Putamen (tissue), 1 donor: ENCODE measurements at regions not wholly inside any gene's neighbourhood (a gene's known extent, or its start where the extent isn't known, plus 50 kb on each side); places are given as distances from the start of the nearest gene placed in this dataset.

Experiments used
- DNase-seq: peaks from one replicate; pipeline ENCODE4 v3.0.0-alpha.2; 2016; ENCODE audit warnings: low spot score

GRCh38 chr5:52725808-52726207 is 61.9 kb upstream of the ITGA1 start:
- no peak for DNase-seq

GRCh38 chr5:52727020-52727419 is 60.7 kb upstream of the ITGA1 start:
- DNase-seq = no peak

- DNase-seq = no peak
Observed at GRCh38 chr5:52727576-52727975, 60.1 kb upstream of the ITGA1 start.

- no peak for DNase-seq
Observed at GRCh38 chr5:52728224-52728623, 59.5 kb upstream of the ITGA1 start.

- DNase-seq = no peak
Observed at GRCh38 chr5:52728686-52729085, 59.0 kb upstream of the ITGA1 start.

GRCh38 chr5:52731274-52732027 is 56.3 kb upstream of the ITGA1 start:
- DNase-seq = no peak

- no peak for DNase-seq
Observed at GRCh38 chr5:52734557-52734956, 53.2 kb upstream of the ITGA1 start.

- no peak for DNase-seq
Observed at GRCh38 chr5:52735139-52735538, 52.6 kb upstream of the ITGA1 start.
